ENCODE measurements at regions not wholly inside any gene's neighbourhood (a gene's known extent, or its start where the extent isn't known, plus 50 kb on each side); places are given as distances from the start of the nearest gene placed in this dataset.

- Mint-ChIP-seq H3K27ac (no peak overlapping the region), H3K9me3 (no peaks in the 10 kb centered on the region), H3K27me3 (peaks cover 26% of the 10 kb centered on the region), H3K36me3 (no peaks in the 10 kb centered on the region), H3K4me1 (peaks cover 0 to 9% (median 4%) of the 10 kb centered on the region in 4 donors), H3K4me3 (no peak overlapping the region)
- H3K36me3 ChIP-seq (ENCODE audit: control insufficient read depth, insufficient read depth, low read length): no peaks in the 10 kb centered on the region
- DNase-seq (no peak), ATAC-seq (ENCODE audit: low read depth in 2 of 2) (no peak)
- H3K4me3 ChIP-seq (ENCODE audit: low read depth, low read length): no peak overlapping the region
- H3K27me3 ChIP-seq (ENCODE audit: control insufficient read depth, insufficient read depth, low read length): no peaks in the 10 kb centered on the region
- H3K9me3 ChIP-seq (ENCODE audit: control insufficient read depth in 2 of 2, low read length in 2 of 2): no peaks in the 10 kb centered on the region
- H3K27ac ChIP-seq (ENCODE audit: insufficient read depth, low read length, poor library complexity, severe bottlenecking): no peak overlapping the region
- H3K4me1 ChIP-seq (ENCODE audit: control insufficient read depth, insufficient read depth, low read length, poor library complexity, severe bottlenecking): no peaks in the 10 kb centered on the region
Observed at GRCh38 chr10:4546931-4547330, 279.1 kb upstream of the AKR1E2 start.

- peaks cover 26% of the 10 kb centered on the region for H3K27me3 Mint-ChIP-seq
- H3K27ac ChIP-seq (ENCODE audit: insufficient read depth, low read length, poor library complexity, severe bottlenecking): no peak overlapping the region
- no peaks in the 10 kb centered on the region for H3K27me3 ChIP-seq (ENCODE audit: control insufficient read depth, insufficient read depth, low read length)
- no peaks in the 10 kb centered on the region for H3K9me3 ChIP-seq (ENCODE audit: control insufficient read depth in 2 of 2, low read length in 2 of 2)
- H3K4me3 Mint-ChIP-seq: no peak overlapping the region
- H3K27ac Mint-ChIP-seq: no peak overlapping the region
- peaks cover 0 to 9% (median 4%) of the 10 kb centered on the region in 4 donors for H3K4me1 Mint-ChIP-seq
- H3K36me3 ChIP-seq (ENCODE audit: control insufficient read depth, insufficient read depth, low read length): no peaks in the 10 kb centered on the region
- H3K4me1 ChIP-seq (ENCODE audit: control insufficient read depth, insufficient read depth, low read length, poor library complexity, severe bottlenecking): no peaks in the 10 kb centered on the region
- DNase-seq (peak in 1 of 3 donors; percentile 22), ATAC-seq (ENCODE audit: low read depth in 2 of 2) (peak; percentile 42 to 45)
- H3K9me3 Mint-ChIP-seq: no peaks in the 10 kb centered on the region
- no peak overlapping the region for H3K4me3 ChIP-seq (ENCODE audit: low read depth, low read length)
- no peaks in the 10 kb centered on the region for H3K36me3 Mint-ChIP-seq
Observed at GRCh38 chr10:4546500-4546899, 279.5 kb upstream of the AKR1E2 start.

- H3K27me3 Mint-ChIP-seq: peaks cover 22% of the 10 kb centered on the region
Observed at GRCh38 chr10:4545062-4545461, 280.9 kb upstream of the AKR1E2 start.

GRCh38 chr10:4543938-4544533, 282.0 kb upstream of the AKR1E2 start:
- ATAC-seq (ENCODE audit: low read depth in 2 of 2) (no peak), DNase-seq (no peak)
- no peak overlapping the region for H3K27ac ChIP-seq (ENCODE audit: insufficient read depth, low read length, poor library complexity, severe bottlenecking)
- Mint-ChIP-seq H3K27me3 (peaks cover 20% of the 10 kb centered on the region), H3K4me3 (no peak overlapping the region), H3K36me3 (no peaks in the 10 kb centered on the region), H3K9me3 (peaks cover 0 to 3% (median 0%) of the 10 kb centered on the region in 7 donors), H3K27ac (no peak overlapping the region), H3K4me1 (peaks cover 0 to 9% (median 1%) of the 10 kb centered on the region in 4 donors)
- no peak overlapping the region for H3K4me3 ChIP-seq (ENCODE audit: low read depth, low read length)
- H3K36me3 ChIP-seq (ENCODE audit: control insufficient read depth, insufficient read depth, low read length): no peaks in the 10 kb centered on the region
- H3K9me3 ChIP-seq (ENCODE audit: control insufficient read depth in 2 of 2, low read length in 2 of 2): no peaks in the 10 kb centered on the region
- H3K27me3 ChIP-seq (ENCODE audit: control insufficient read depth, insufficient read depth, low read length): no peaks in the 10 kb centered on the region
- no peaks in the 10 kb centered on the region for H3K4me1 ChIP-seq (ENCODE audit: control insufficient read depth, insufficient read depth, low read length, poor library complexity, severe bottlenecking)

More at GRCh38 chr10:4545062-4545461, 280.9 kb upstream of the AKR1E2 start:
- H3K27ac ChIP-seq (ENCODE audit: insufficient read depth, low read length, poor library complexity, severe bottlenecking): no peak overlapping the region
- H3K27ac Mint-ChIP-seq: no peak overlapping the region
- H3K27me3 ChIP-seq (ENCODE audit: control insufficient read depth, insufficient read depth, low read length): no peaks in the 10 kb centered on the region
- H3K4me3 Mint-ChIP-seq: no peak overlapping the region
- H3K4me3 ChIP-seq (ENCODE audit: low read depth, low read length): no peak overlapping the region
- peaks cover 0 to 2% (median 0%) of the 10 kb centered on the region in 7 donors for H3K9me3 Mint-ChIP-seq
- H3K36me3 Mint-ChIP-seq: no peaks in the 10 kb centered on the region
- peaks cover 0 to 9% (median 4%) of the 10 kb centered on the region in 4 donors for H3K4me1 Mint-ChIP-seq
- DNase-seq: no peak
- H3K4me1 ChIP-seq (ENCODE audit: control insufficient read depth, insufficient read depth, low read length, poor library complexity, severe bottlenecking): no peaks in the 10 kb centered on the region
- ATAC-seq (ENCODE audit: low read depth in 2 of 2): no peak
- no peaks in the 10 kb centered on the region for H3K9me3 ChIP-seq (ENCODE audit: control insufficient read depth in 2 of 2, low read length in 2 of 2)
- no peaks in the 10 kb centered on the region for H3K36me3 ChIP-seq (ENCODE audit: control insufficient read depth, insufficient read depth, low read length)

- Mint-ChIP-seq H3K27me3 (peaks cover 14% of the 10 kb centered on the region), H3K4me3 (no peak overlapping the region), H3K9me3 (peaks cover 1 to 19% (median 2%) of the 10 kb centered on the region in 7 donors), H3K36me3 (no peaks in the 10 kb centered on the region), H3K27ac (no peak overlapping the region), H3K4me1 (peaks cover 0 to 5% (median 0%) of the 10 kb centered on the region in 4 donors)
- Histone ChIP-seq H3K4me1 (ENCODE audit: control insufficient read depth, insufficient read depth, low read length, poor library complexity, severe bottlenecking) (no peaks in the 10 kb centered on the region), H3K36me3 (ENCODE audit: control insufficient read depth, insufficient read depth, low read length) (no peaks in the 10 kb centered on the region), H3K9me3 (ENCODE audit: control insufficient read depth in 2 of 2, low read length in 2 of 2) (no peaks in the 10 kb centered on the region), H3K4me3 (ENCODE audit: low read depth, low read length) (no peak overlapping the region), H3K27ac (ENCODE audit: insufficient read depth, low read length, poor library complexity, severe bottlenecking) (no peak overlapping the region), H3K27me3 (ENCODE audit: control insufficient read depth, insufficient read depth, low read length) (no peaks in the 10 kb centered on the region)
- ATAC-seq (ENCODE audit: low read depth in 2 of 2) (no peak), DNase-seq (no peak)
Observed at GRCh38 chr10:4541292-4541691, 284.7 kb upstream of the AKR1E2 start.

- H3K36me3 ChIP-seq (ENCODE audit: control insufficient read depth, insufficient read depth, low read length): no peaks in the 10 kb centered on the region
- peaks cover 1 to 20% (median 2%) of the 10 kb centered on the region in 7 donors for H3K9me3 Mint-ChIP-seq
- no peak overlapping the region for H3K4me3 Mint-ChIP-seq
- no peaks in the 10 kb centered on the region for H3K4me1 ChIP-seq (ENCODE audit: control insufficient read depth, insufficient read depth, low read length, poor library complexity, severe bottlenecking)
- DNase-seq (no peak), ATAC-seq (ENCODE audit: low read depth in 2 of 2) (no peak)
- no peaks in the 10 kb centered on the region for H3K4me1 Mint-ChIP-seq
- H3K27ac Mint-ChIP-seq: no peak overlapping the region
- H3K9me3 ChIP-seq (ENCODE audit: control insufficient read depth in 2 of 2, low read length in 2 of 2): no peaks in the 10 kb centered on the region
- no peak overlapping the region for H3K27ac ChIP-seq (ENCODE audit: insufficient read depth, low read length, poor library complexity, severe bottlenecking)
- peaks cover 4% of the 10 kb centered on the region for H3K27me3 Mint-ChIP-seq
- H3K4me3 ChIP-seq (ENCODE audit: low read depth, low read length): no peak overlapping the region
- H3K27me3 ChIP-seq (ENCODE audit: control insufficient read depth, insufficient read depth, low read length): no peaks in the 10 kb centered on the region
- no peaks in the 10 kb centered on the region for H3K36me3 Mint-ChIP-seq
Observed at GRCh38 chr10:4538016-4538415, 288.0 kb upstream of the AKR1E2 start.

GRCh38 chr10:4535521-4535920, 290.5 kb upstream of the AKR1E2 start:
- Histone ChIP-seq H3K36me3 (ENCODE audit: control insufficient read depth, insufficient read depth, low read length) (no peaks in the 10 kb centered on the region), H3K9me3 (ENCODE audit: control insufficient read depth in 2 of 2, low read length in 2 of 2) (no peaks in the 10 kb centered on the region), H3K27me3 (ENCODE audit: control insufficient read depth, insufficient read depth, low read length) (no peaks in the 10 kb centered on the region), H3K27ac (ENCODE audit: insufficient read depth, low read length, poor library complexity, severe bottlenecking) (no peak overlapping the region), H3K4me3 (ENCODE audit: low read depth, low read length) (no peak overlapping the region), H3K4me1 (ENCODE audit: control insufficient read depth, insufficient read depth, low read length, poor library complexity, severe bottlenecking) (no peaks in the 10 kb centered on the region)
- DNase-seq (no peak), ATAC-seq (ENCODE audit: low read depth in 2 of 2) (no peak)
- Mint-ChIP-seq H3K27ac (no peak overlapping the region), H3K36me3 (no peaks in the 10 kb centered on the region), H3K9me3 (peaks cover 0 to 20% (median 2%) of the 10 kb centered on the region in 7 donors), H3K4me3 (no peak overlapping the region), H3K27me3 (peaks cover 6% of the 10 kb centered on the region), H3K4me1 (no peaks in the 10 kb centered on the region)

GRCh38 chr10:4533621-4534020, 292.4 kb upstream of the AKR1E2 start:
- H3K4me1 ChIP-seq (ENCODE audit: control insufficient read depth, insufficient read depth, low read length, poor library complexity, severe bottlenecking): no peaks in the 10 kb centered on the region
- no peak overlapping the region for H3K4me3 Mint-ChIP-seq
- no peak for ATAC-seq (ENCODE audit: low read depth in 2 of 2)
- no peaks in the 10 kb centered on the region for H3K36me3 Mint-ChIP-seq
- no peak overlapping the region for H3K27ac ChIP-seq (ENCODE audit: insufficient read depth, low read length, poor library complexity, severe bottlenecking)
- H3K36me3 ChIP-seq (ENCODE audit: control insufficient read depth, insufficient read depth, low read length): no peaks in the 10 kb centered on the region
- no peak overlapping the region for H3K27ac Mint-ChIP-seq
- H3K9me3 Mint-ChIP-seq: peaks cover 0 to 17% (median 2%) of the 10 kb centered on the region in 7 donors
- no peaks in the 10 kb centered on the region for H3K9me3 ChIP-seq (ENCODE audit: control insufficient read depth in 2 of 2, low read length in 2 of 2)
- H3K4me3 ChIP-seq (ENCODE audit: low read depth, low read length): no peak overlapping the region
- DNase-seq: no peak
- peaks cover 6% of the 10 kb centered on the region for H3K27me3 Mint-ChIP-seq
- no peaks in the 10 kb centered on the region for H3K27me3 ChIP-seq (ENCODE audit: control insufficient read depth, insufficient read depth, low read length)
- H3K4me1 Mint-ChIP-seq: no peaks in the 10 kb centered on the region

Data from CD4-positive, CD25-positive, alpha-beta regulatory T cell (primary cell).